ENCODE measurements at regions not wholly inside any gene's neighbourhood (a gene's known extent, or its start where the extent isn't known, plus 50 kb on each side); places are given as distances from the start of the nearest gene placed in this dataset.

GRCh38 chr12:124393414-124393790 lies 98.5 kb downstream of the RFLNA start:
- no peak for DNase-seq

- DNase-seq: no peak
Observed at GRCh38 chr12:124392667-124393413, 97.9 kb downstream of the RFLNA start.

- DNase-seq: peak; percentile 43
Observed at GRCh38 chr12:124392271-124392666, 97.4 kb downstream of the RFLNA start.

- DNase-seq: peak; percentile 77
Observed at GRCh38 chr12:124391340-124392261, 96.7 kb downstream of the RFLNA start.

- peak; percentile 67 for DNase-seq
Observed at GRCh38 chr12:124390442-124391097, 95.7 kb downstream of the RFLNA start.

- DNase-seq: no peak
Observed at GRCh38 chr12:124389725-124390441, 95.0 kb downstream of the RFLNA start.

GRCh38 chr12:124389138-124389724 lies 94.3 kb downstream of the RFLNA start:
- DNase-seq: peak; percentile 71

GRCh38 chr12:124388679-124389137 lies 93.8 kb downstream of the RFLNA start:
- peak; percentile 47 for DNase-seq

- DNase-seq: no peak
Observed at GRCh38 chr12:124388038-124388671, 93.3 kb downstream of the RFLNA start.

- no peak for DNase-seq
Observed at GRCh38 chr12:124387528-124387911, 92.6 kb downstream of the RFLNA start.

- no peak for DNase-seq
Observed at GRCh38 chr12:124386661-124387527, 92.0 kb downstream of the RFLNA start.

GRCh38 chr12:124386059-124386458 lies 91.2 kb downstream of the RFLNA start:
- DNase-seq: no peak

GRCh38 chr12:124385219-124385969 lies 90.5 kb downstream of the RFLNA start:
- no peak for DNase-seq

- DNase-seq: no peak
Observed at GRCh38 chr12:124384299-124384894, 89.5 kb downstream of the RFLNA start.

GRCh38 chr12:124383028-124383427 lies 88.1 kb downstream of the RFLNA start:
- no peak for DNase-seq

- DNase-seq: peak; percentile 77
Observed at GRCh38 chr12:124381456-124382296, 86.8 kb downstream of the RFLNA start.

- no peak for DNase-seq
Observed at GRCh38 chr12:124380796-124381455, 86.0 kb downstream of the RFLNA start.

Data from CD4-positive, alpha-beta T cell treated with Interleukin-15 for 1 hour (primary cell).